A549 (cell line): ENCODE measurements at regions not wholly inside any gene's neighbourhood (a gene's known extent, or its start where the extent isn't known, plus 50 kb on each side); places are given as distances from the start of the nearest gene placed in this dataset.
A peak's percentile ranks its signal among the peaks of the same experiment; 100 is the strongest.

ENCODE experiments used
- ATAC-seq, 2 experiments: fragments of 200-7000 bp in 1 of 2; fragments of >200 bp in 1 of 2; cut with Nextera tagmentation in 1 of 2; cut with Tn5 transposase in 1 of 2; 3 replicates each; pipeline versions ENCODE4 v1.8.0 to v1.9.1; 2018 to 2020; ENCODE audit warnings: mild to moderate bottlenecking in 1 of 2, moderate library complexity in 1 of 2
- CTCF ChIA-PET: fragments of 300-600 bp; sonication (Branson Sonifier 250); formaldehyde crosslinking; extraction: SDS; loops from one replicate; lab custom pipeline; 2021; ENCODE audit warnings: antibody characterized with exemption, inconsistent platforms; lab: Yijun Ruan, JAX
- POLR2A ChIA-PET: fragments of 350-600 bp; formaldehyde crosslinking; extraction: SDS; loops from one replicate; lab custom pipeline; 2021; ENCODE audit warnings: antibody characterized with exemption, inconsistent platforms; lab: Yijun Ruan, JAX
- DNase-seq, 2 experiments: peaks; one replicate each; pipeline versions ENCODE4 v3.0.0 to v3.0.0-alpha.2; 2011 to 2016; ENCODE audit warnings: low read depth in 1 of 2, low spot score in 1 of 2
- FAIRE-seq: peaks from 2 replicates; lab custom pipeline; 2011; peaks lifted over from hg19 to GRCh38; lab: Jason Lieb, UNC
- H3K27ac ChIP-seq, 2 experiments: fragments of >200 bp; sonication (Bioruptor Twin); formaldehyde crosslinking; 3 replicates each; pipeline ENCODE4 v1.5.1; 2016 to 2017
- H3K4me1 ChIP-seq: fragments of >200 bp; sonication (Bioruptor Twin); formaldehyde crosslinking; 3 replicates; pipeline ENCODE4 v1.6.1; 2016
- H3K4me2 ChIP-seq: fragments of >200 bp; sonication (Bioruptor Twin); formaldehyde crosslinking; 3 replicates; pipeline ENCODE4 v1.6.1; 2016
- H3K4me3 ChIP-seq: fragments of >200 bp; sonication (Bioruptor Twin); formaldehyde crosslinking; 3 replicates; pipeline ENCODE4 v1.5.1; 2016
- H3K9me3 ChIP-seq: fragments of >200 bp; sonication (Bioruptor Twin); formaldehyde crosslinking; 3 replicates; pipeline ENCODE4 v1.6.1; 2016
- BCL3 ChIP-seq: fragments of >200 bp; sonication (Bioruptor Twin); formaldehyde crosslinking; IDR thresholded peaks from 3 replicates; pipeline ENCODE4 v1.6.1; 2016
- BHLHE40 ChIP-seq: IDR thresholded peaks from 2 replicates; pipeline ENCODE4 v1.6.1; 2012; ENCODE audit warnings: low read depth, low read length, inconsistent platforms
- CBX2 ChIP-seq: fragments of 200-600 bp; sonication (generic); IDR thresholded peaks from 2 replicates; pipeline ENCODE4 v1.6.1; 2016; ENCODE audit warnings: low read depth, mild to moderate bottlenecking, borderline replicate concordance
- CHD2 ChIP-seq: fragments of 150-350 bp; IDR thresholded peaks from 2 replicates; pipeline ENCODE4 v1.6.1; 2014; ENCODE audit warnings: low read length; ENCODE audit not compliant: partially characterized antibody
- EHF ChIP-seq: fragments of 250-450 bp; sonication (Bioruptor Pico); IDR thresholded peaks from 2 replicates; pipeline ENCODE4 v1.5.0; 2020; ENCODE audit warnings: mild to moderate bottlenecking
- EP300 ChIP-seq, 2 experiments: fragments of >200 bp; sonication (Bioruptor Twin); formaldehyde crosslinking; IDR thresholded peaks; 2 replicates in 1 of 2; 3 replicates in 1 of 2; pipeline ENCODE4 v1.6.1; 2016 to 2017
- FOSB ChIP-seq: fragments of 250-450 bp; sonication (Bioruptor Pico); IDR thresholded peaks from 2 replicates; pipeline ENCODE4 v1.5.0; 2020; ENCODE audit warnings: mild to moderate bottlenecking, moderate library complexity
- FOSL2 ChIP-seq, 2 experiments: fragments of 450-650 bp in 1 of 2; fragments of >200 bp in 1 of 2; sonication (Bioruptor Twin) in 1 of 2; formaldehyde crosslinking; IDR thresholded peaks; 2 replicates each; pipeline versions ENCODE4 v1.5.0 to v1.6.1; 2016 to 2020; ENCODE audit warnings: mild to moderate bottlenecking in 1 of 2, moderate library complexity in 1 of 2
- FOXS1 ChIP-seq: fragments of 250-450 bp; sonication (Bioruptor Pico); IDR thresholded peaks from 2 replicates; pipeline ENCODE4 v1.5.0; 2020; ENCODE audit warnings: mild to moderate bottlenecking, moderate library complexity
- GATA3 ChIP-seq: IDR thresholded peaks from 2 replicates; pipeline ENCODE4 v1.6.1; 2012; ENCODE audit warnings: borderline replicate concordance
- HEYL ChIP-seq: fragments of 250-450 bp; sonication (Bioruptor Pico); IDR thresholded peaks from 2 replicates; pipeline ENCODE4 v1.8.0; 2021; ENCODE audit warnings: mild to moderate bottlenecking, moderate library complexity
- HMGXB4 ChIP-seq: fragments of 250-450 bp; sonication (Bioruptor Pico); IDR thresholded peaks from 2 replicates; pipeline ENCODE4 v1.5.0; 2021; ENCODE audit warnings: mild to moderate bottlenecking, moderate library complexity, borderline replicate concordance
- MAZ ChIP-seq: fragments of 150-350 bp; IDR thresholded peaks from 2 replicates; pipeline ENCODE4 v1.6.1; 2014; ENCODE audit warnings: antibody characterized with exemption, low read depth, low read length, borderline replicate concordance
- MYC ChIP-seq: IDR thresholded peaks from 2 replicates; pipeline ENCODE4 v1.6.1; 2012; ENCODE audit warnings: mild to moderate bottlenecking, inconsistent platforms, low read length, improper control_type of control experiment, borderline replicate concordance
- NR3C1 ChIP-seq: fragments of >200 bp; sonication (Bioruptor Twin); formaldehyde crosslinking; IDR thresholded peaks from 3 replicates; pipeline ENCODE4 v1.6.1; 2017
- PHF8 ChIP-seq: fragments of 200-600 bp; sonication (generic); IDR thresholded peaks from 2 replicates; pipeline ENCODE4 v1.6.1; 2016; ENCODE audit warnings: low read depth, mild to moderate bottlenecking, antibody characterized with exemption, moderate library complexity, borderline replicate concordance
- POLR2A ChIP-seq: IDR thresholded peaks from 2 replicates; pipeline ENCODE4 v1.6.1; 2012; ENCODE audit warnings: mild to moderate bottlenecking, low read length
- RAD21 ChIP-seq, 2 experiments: fragments of >200 bp in 1 of 2; sonication (Bioruptor Twin) in 1 of 2; formaldehyde crosslinking in 1 of 2; IDR thresholded peaks in 1 of 2; conservative IDR thresholded peaks in 1 of 2; 2 replicates in 1 of 2; 3 replicates in 1 of 2; pipeline ENCODE4 v1.6.1; 2012 to 2018; ENCODE audit warnings: inconsistent platforms in 1 of 2
- RARB ChIP-seq: fragments of 250-450 bp; sonication (Bioruptor Pico); IDR thresholded peaks from 2 replicates; pipeline ENCODE4 v1.8.0; 2021; ENCODE audit warnings: mild to moderate bottlenecking, moderate library complexity
- REST ChIP-seq: fragments of 200-600 bp; sonication (generic); IDR thresholded peaks from 2 replicates; pipeline ENCODE4 v1.6.1; 2016; ENCODE audit warnings: antibody characterized with exemption, mild to moderate bottlenecking, moderate library complexity
- RNF2 ChIP-seq: fragments of 200-600 bp; sonication (generic); IDR thresholded peaks from 2 replicates; pipeline ENCODE4 v1.6.1; 2016; ENCODE audit warnings: low read depth, mild to moderate bottlenecking, antibody characterized with exemption, moderate library complexity, borderline replicate concordance
- SREBF2 ChIP-seq: fragments of 450-650 bp; IDR thresholded peaks from 2 replicates; pipeline ENCODE4 v1.6.1; 2014; ENCODE audit warnings: mild to moderate bottlenecking, moderate library complexity
- TP53 ChIP-seq: fragments of 250-450 bp; sonication (Bioruptor Pico); IDR thresholded peaks from 2 replicates; pipeline ENCODE4 v1.5.0; 2021; ENCODE audit warnings: mild to moderate bottlenecking, moderate library complexity
- USF2 ChIP-seq: fragments of 450-650 bp; IDR thresholded peaks from 2 replicates; pipeline ENCODE4 v1.6.1; 2014; ENCODE audit warnings: antibody characterized with exemption
- ZNF302 ChIP-seq: fragments of 250-450 bp; sonication (Bioruptor Pico); IDR thresholded peaks from 2 replicates; pipeline ENCODE4 v1.9.0; 2021; ENCODE audit warnings: inconsistent platforms, mild to moderate bottlenecking, moderate library complexity
- WGBS: methylation state at CpG from one replicate; pipeline ENCODE4 v1.1.6; 2017; ENCODE audit errors: missing lambda C conversion rate; 5-methylcytosine and 5-hydroxymethylcytosine counted together

- no peak for TF ChIP-seq TP53 (CRISPR knock-in tag)
- no peak for TF ChIP-seq HMGXB4 (CRISPR knock-in tag)
- TF ChIP-seq RARB: no peak
- TF ChIP-seq MAZ: no peak
- TF ChIP-seq EHF (CRISPR knock-in tag): no peak
Observed at GRCh38 chr5:104821606-104822005, 1259.0 kb upstream of the NUDT12 start (continued).

- TF ChIP-seq REST (no peak), POLR2A (no peak), PHF8 (no peak), NR3C1 (no peak), EHF (CRISPR knock-in tag) (no peak), SREBF2 (no peak), FOXS1 (CRISPR knock-in tag) (no peak), RNF2 (no peak), FOSL2 (IDR thresholded peaks at IDR 0.05) (no peak), FOSL2 (CRISPR knock-in tag; IDR thresholded peaks at IDR 0.05) (no peak), CBX2 (no peak), USF2 (no peak), ZNF302 (CRISPR knock-in tag) (no peak), BCL3 (no peak), MYC (no peak)
- H3K4me3 ChIP-seq: no peak overlapping the region
- ChIA-PET CTCF (no interaction called here), POLR2A (no interaction called here)
- DNase-seq (peak in 1 of 2 experiments; percentile 17), ATAC-seq (no peak), FAIRE-seq (no peak)
- no peak overlapping the region for H3K27ac ChIP-seq
- H3K9me3 ChIP-seq: no peaks in the 10 kb centered on the region
- WGBS: 36% methylated on average over 1 of the region's 1 CpG
- no peaks in the 10 kb centered on the region for H3K4me1 ChIP-seq
- H3K4me2 ChIP-seq: no peak overlapping the region
Observed at GRCh38 chr5:104817127-104817526, 1254.5 kb upstream of the NUDT12 start.

- DNase-seq: no peak
- no peak for FAIRE-seq
- TF ChIP-seq USF2: no peak
- no peak for TF ChIP-seq FOSL2 (IDR thresholded peaks at IDR 0.05)
- no peak for TF ChIP-seq FOSL2 (CRISPR knock-in tag; IDR thresholded peaks at IDR 0.05)
- TF ChIP-seq EHF (CRISPR knock-in tag): no peak
- TF ChIP-seq BHLHE40: no peak
- TF ChIP-seq POLR2A: no peak
- no peak for TF ChIP-seq GATA3
- TF ChIP-seq RAD21 (conservative IDR thresholded peaks at IDR 0.05 in 1 of 2, IDR thresholded peaks at IDR 0.05 in 1 of 2): no peak
- no peak for TF ChIP-seq EP300 (IDR thresholded peaks at IDR 0.05)
- TF ChIP-seq CHD2: no peak
- no peak for TF ChIP-seq HEYL (CRISPR knock-in tag)
- TF ChIP-seq FOSB (CRISPR knock-in tag): no peak
- TF ChIP-seq MAZ: no peak
- no peak for TF ChIP-seq PHF8
- TF ChIP-seq ZNF302 (CRISPR knock-in tag): no peak
- no peak for TF ChIP-seq CBX2
- H3K27ac ChIP-seq: no peak overlapping the region
- ChIA-PET POLR2A (no interaction called here), CTCF (no interaction called here)
- no peak overlapping the region for H3K4me3 ChIP-seq
- ATAC-seq: no peak
- H3K4me2 ChIP-seq: no peak overlapping the region
- WGBS: 3% methylated on average over 1 of the region's 1 CpG
- no peaks in the 10 kb centered on the region; the same call in 2 of the 3 replicates for H3K9me3 ChIP-seq
- no peaks in the 10 kb centered on the region for H3K4me1 ChIP-seq
Observed at GRCh38 chr5:104815212-104815611, 1252.6 kb upstream of the NUDT12 start.
